ENCODE measurements at regions not wholly inside any gene's neighbourhood (a gene's known extent, or its start where the extent isn't known, plus 50 kb on each side); places are given as distances from the start of the nearest gene placed in this dataset.
"Not testable (repeated sequence)": the region's sequence is repeated elsewhere in the genome, so short reads cannot be mapped to it uniquely, and the experiment has no call there.

DNA sequence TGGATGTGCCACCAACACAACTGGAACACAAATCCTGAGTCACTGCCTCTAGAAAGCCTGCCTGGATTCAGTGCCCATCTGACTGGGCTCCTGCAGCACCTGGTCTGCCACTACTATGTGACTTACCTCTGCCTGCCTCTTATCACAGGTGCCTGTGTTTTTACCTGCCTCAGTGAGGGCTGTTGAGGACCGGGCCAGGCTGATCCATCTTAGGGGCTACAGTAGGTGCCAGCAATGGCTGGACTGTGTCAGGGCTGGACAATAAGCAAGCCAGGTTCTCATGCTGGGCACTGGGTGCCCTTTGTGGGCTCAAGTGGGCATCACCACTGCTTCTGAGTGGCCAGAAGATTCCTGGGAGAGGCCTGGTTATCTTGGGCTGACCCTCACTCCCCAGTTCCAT, 948.6 kb upstream of the TPTE start:
- CTCF ChIA-PET, H3K27ac Mint-ChIP-seq, DNase-seq: not testable (repeated sequence)

DNA sequence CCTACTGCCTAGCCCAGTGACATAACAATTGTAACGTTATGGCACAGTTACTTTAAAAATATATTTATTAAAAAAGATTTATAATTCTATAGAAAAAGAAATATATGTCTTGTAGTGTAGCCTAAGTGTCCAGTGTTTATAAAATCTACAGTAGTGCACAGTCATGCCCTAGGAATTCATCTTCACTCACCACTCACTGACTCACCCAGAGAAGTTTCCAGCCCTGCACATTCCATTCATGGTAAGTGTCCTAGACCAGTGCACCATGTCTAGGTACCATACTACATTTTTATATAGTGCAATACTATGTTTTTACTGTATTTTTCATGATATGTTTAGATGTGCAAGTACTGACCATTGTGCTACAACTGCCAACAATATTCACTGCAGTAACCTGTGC, 947.9 kb upstream of the TPTE start:
- H3K27me3 Mint-ChIP-seq; H3K27ac Mint-ChIP-seq; H3K36me3 Mint-ChIP-seq (ENCODE audit: low read depth); CTCF ChIA-PET; DNase-seq; POLR2A ChIA-PET; ATAC-seq; H3K4me1 Mint-ChIP-seq; H3K9me3 Mint-ChIP-seq (ENCODE audit: low read depth); H3K4me3 Mint-ChIP-seq; intact Hi-C loops (cut with DNase I, micrococcal nuclease): not testable (repeated sequence)

More for the DNA sequence above, 948.6 kb upstream of the TPTE start:
- ATAC-seq; POLR2A ChIA-PET; H3K4me1 Mint-ChIP-seq; H3K9me3 Mint-ChIP-seq (ENCODE audit: low read depth); H3K4me3 Mint-ChIP-seq; intact Hi-C loops (cut with DNase I, micrococcal nuclease); H3K27me3 Mint-ChIP-seq; H3K36me3 Mint-ChIP-seq (ENCODE audit: low read depth): not testable (repeated sequence)

DNA sequence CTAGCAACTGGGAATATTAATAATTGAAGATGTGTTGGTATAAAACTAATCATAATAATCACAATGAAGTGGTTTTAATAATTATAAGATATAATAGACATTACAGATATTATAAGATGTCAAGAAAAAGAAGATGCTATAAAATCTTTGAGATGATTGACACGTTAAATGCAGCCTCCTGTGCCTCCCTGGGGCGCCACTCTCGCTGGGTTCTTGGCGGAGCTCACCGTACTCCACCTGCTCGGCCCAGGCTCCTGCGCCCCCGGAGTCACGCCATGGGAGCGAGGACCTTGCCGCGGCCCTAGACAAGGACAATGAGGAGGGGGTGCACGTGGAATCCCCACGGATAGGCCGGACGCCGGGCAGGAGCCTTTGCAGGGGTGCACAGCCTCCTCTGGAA, 942.1 kb upstream of the TPTE start:
- intact Hi-C loops (cut with DNase I, micrococcal nuclease); H3K27ac Mint-ChIP-seq; ATAC-seq; CTCF ChIA-PET; H3K9me3 Mint-ChIP-seq (ENCODE audit: low read depth); H3K36me3 Mint-ChIP-seq (ENCODE audit: low read depth); DNase-seq; H3K4me3 Mint-ChIP-seq; POLR2A ChIA-PET; H3K27me3 Mint-ChIP-seq; H3K4me1 Mint-ChIP-seq: not testable (repeated sequence)

DNA sequence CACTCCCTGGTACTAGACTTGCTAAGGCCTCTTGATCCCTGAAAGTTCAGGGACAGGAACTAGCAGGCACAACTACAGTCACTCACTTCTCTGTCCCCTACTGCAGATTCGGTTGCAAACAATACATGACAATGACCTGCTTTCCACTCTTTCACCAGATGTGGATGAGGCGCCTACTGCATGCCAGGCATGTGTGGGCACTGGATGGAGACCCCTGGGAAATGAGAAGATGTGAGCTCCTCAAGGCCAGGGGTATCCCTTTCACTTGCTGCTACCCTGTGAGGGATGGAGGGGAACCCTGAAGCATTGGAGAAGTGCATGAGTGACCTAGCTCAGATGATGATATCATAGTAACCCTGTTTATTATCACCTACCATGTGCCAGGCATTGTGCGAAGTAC, 933.4 kb upstream of the TPTE start:
- POLR2A ChIA-PET; H3K27ac Mint-ChIP-seq; H3K4me3 Mint-ChIP-seq; ATAC-seq; CTCF ChIA-PET; H3K4me1 Mint-ChIP-seq; H3K27me3 Mint-ChIP-seq; H3K9me3 Mint-ChIP-seq (ENCODE audit: low read depth); intact Hi-C loops (cut with DNase I, micrococcal nuclease); H3K36me3 Mint-ChIP-seq (ENCODE audit: low read depth); DNase-seq: not testable (repeated sequence)

DNA sequence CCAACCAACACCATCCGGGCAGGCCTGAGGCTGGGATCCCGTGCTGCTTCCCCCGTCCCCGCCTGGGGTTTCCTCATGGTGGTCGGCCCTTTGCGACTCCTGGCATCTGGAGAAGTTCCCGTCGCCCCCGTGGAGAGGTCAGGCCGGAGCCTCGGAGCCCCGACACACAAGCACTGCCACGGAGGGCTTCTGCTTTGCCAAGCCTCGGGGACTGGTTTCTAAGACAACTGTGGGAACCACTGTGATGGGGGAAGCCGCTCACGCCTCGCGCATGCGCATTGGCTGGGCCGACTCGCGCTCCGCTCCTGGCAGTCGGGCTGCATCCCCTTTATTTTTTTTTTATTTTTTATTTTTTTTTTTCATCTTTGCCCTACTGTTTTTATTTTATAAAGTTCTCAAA, 928.8 kb upstream of the TPTE start:
- H3K36me3 Mint-ChIP-seq (ENCODE audit: low read depth); POLR2A ChIA-PET; H3K4me1 Mint-ChIP-seq; H3K27me3 Mint-ChIP-seq; H3K9me3 Mint-ChIP-seq (ENCODE audit: low read depth); CTCF ChIA-PET; H3K27ac Mint-ChIP-seq; intact Hi-C loops (cut with DNase I, micrococcal nuclease); H3K4me3 Mint-ChIP-seq; DNase-seq; ATAC-seq: not testable (repeated sequence)

DNA sequence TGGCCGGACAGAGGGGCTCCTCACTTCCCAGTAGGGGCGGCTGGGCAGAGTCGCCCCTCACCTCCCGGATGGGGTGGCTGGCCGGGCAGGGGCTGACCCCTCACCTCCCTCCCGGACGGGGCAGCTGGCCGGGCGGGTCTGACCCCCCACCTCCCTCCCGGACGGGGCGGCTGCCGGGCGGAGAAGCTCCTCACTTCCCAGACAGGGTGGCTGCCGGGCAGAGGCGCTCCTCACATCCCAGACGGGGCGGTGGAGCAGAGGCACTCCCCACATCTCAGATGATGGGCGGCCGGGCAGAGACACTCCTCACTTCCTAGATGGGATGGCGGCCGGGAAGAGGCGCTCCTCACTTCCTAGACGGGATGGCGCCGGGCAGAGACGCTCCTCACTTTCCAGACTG, 927.7 kb upstream of the TPTE start:
- CTCF ChIA-PET; H3K36me3 Mint-ChIP-seq (ENCODE audit: low read depth); DNase-seq; H3K9me3 Mint-ChIP-seq (ENCODE audit: low read depth); H3K27me3 Mint-ChIP-seq; POLR2A ChIA-PET; H3K4me3 Mint-ChIP-seq; H3K27ac Mint-ChIP-seq; ATAC-seq; H3K4me1 Mint-ChIP-seq; intact Hi-C loops (cut with DNase I, micrococcal nuclease): not testable (repeated sequence)

DNA sequence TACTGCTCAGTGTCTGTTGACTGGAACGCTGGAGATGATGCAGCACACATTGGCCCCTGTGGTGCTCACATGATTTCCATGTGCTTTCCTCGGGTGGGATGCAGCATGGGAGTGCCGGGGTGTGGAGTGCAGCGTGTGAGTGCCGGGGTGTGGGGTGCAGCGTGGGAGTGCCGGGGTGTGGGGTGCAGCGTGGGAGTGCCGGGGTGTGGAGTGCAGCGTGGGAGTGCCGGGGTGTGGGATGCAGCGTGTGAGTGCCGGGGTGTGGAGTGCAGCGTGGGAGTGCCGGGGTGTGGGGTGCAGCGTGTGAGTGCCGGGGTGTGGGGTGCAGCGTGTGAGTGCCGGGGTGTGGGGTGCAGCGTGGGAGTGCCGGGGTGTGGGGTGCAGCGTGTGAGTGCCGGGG, 907.4 kb upstream of the TPTE start:
- H3K4me3 Mint-ChIP-seq; H3K9me3 Mint-ChIP-seq (ENCODE audit: low read depth); CTCF ChIA-PET; H3K27ac Mint-ChIP-seq; H3K36me3 Mint-ChIP-seq (ENCODE audit: low read depth); intact Hi-C loops (cut with DNase I, micrococcal nuclease); H3K27me3 Mint-ChIP-seq; H3K4me1 Mint-ChIP-seq; POLR2A ChIA-PET; DNase-seq; ATAC-seq: not testable (repeated sequence)

DNA sequence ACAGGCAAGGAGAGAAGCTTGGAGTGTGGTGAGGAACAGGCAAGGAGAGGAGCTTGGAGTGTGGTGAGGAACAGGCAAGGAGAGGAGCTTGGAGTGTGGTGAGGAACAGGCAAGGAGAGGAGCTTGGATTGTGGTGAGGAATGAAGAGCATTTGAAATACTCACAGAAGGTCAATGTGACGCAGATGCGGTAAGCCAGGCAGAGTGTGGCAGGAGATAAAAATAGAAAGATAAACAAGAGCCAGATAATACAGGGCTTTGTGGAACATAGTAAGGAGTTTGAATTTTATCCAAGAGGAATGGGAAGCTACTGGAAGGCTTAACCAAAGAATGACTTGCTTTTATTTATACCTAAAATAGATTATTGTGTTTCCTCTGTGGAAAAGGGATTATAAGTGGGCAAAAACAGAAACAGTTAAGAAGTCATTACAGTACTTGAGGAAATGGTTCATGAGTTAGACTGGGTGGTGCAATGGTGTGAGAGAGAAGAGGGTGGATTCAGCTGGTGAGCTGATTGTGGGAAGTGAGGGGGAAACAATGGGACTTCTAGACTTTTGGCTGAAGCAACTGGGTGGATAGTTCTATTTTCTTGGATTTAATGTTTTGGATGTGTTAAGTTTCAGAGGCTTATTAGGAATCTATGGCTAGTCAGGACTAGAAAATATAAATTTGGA, 900.1 kb upstream of the TPTE start:
- CTCF ChIA-PET; DNase-seq; H3K27ac Mint-ChIP-seq; H3K27me3 Mint-ChIP-seq; H3K4me3 Mint-ChIP-seq; H3K4me1 Mint-ChIP-seq; H3K9me3 Mint-ChIP-seq (ENCODE audit: low read depth); intact Hi-C loops (cut with DNase I, micrococcal nuclease); ATAC-seq; H3K36me3 Mint-ChIP-seq (ENCODE audit: low read depth); POLR2A ChIA-PET: not testable (repeated sequence)

DNA sequence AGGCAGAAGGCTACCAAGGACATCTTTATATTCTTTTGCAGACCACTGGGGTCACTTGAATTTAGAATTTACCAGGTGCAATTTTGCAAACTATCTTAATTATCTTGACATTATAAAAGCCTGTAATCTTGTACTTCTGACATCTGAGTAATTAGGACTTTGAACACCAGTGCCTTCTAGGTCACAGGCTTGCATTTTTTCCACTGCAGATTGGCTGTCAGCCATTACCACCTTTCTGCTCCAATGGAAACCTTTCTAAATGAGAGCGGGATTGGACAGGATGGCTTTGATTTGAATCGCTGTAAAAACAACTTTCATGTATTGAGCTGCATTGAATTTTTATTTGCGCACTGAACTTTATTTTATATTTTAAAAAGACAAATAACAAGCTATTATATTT, 893.3 kb upstream of the TPTE start:
- CTCF ChIA-PET; H3K36me3 Mint-ChIP-seq (ENCODE audit: low read depth); H3K9me3 Mint-ChIP-seq (ENCODE audit: low read depth); intact Hi-C loops (cut with DNase I, micrococcal nuclease); H3K4me1 Mint-ChIP-seq; ATAC-seq; H3K27ac Mint-ChIP-seq; H3K27me3 Mint-ChIP-seq; DNase-seq; POLR2A ChIA-PET; H3K4me3 Mint-ChIP-seq: not testable (repeated sequence)

DNA sequence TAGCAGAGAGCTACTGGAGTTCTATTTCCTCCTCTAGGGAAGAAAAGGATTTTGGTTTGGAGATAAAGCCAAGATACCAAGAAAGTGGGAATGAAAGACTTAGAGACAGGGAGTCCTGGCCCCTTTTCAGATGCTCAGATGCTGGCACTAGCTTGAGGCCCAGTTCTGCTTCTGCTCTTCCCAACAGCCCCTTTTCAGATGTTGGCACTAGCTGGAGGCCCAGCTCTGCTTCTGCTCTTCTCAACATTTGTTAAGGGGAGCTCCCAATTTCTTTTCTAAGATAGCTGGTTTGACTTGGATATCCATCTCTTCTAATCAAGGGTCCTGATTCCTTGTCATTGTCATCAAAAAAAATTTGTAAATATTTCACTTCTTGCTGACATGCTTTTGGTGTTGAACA, 874.0 kb upstream of the TPTE start:
- H3K4me3 Mint-ChIP-seq; CTCF ChIA-PET; DNase-seq; H3K4me1 Mint-ChIP-seq; H3K36me3 Mint-ChIP-seq (ENCODE audit: low read depth); POLR2A ChIA-PET; ATAC-seq; intact Hi-C loops (cut with DNase I, micrococcal nuclease); H3K27ac Mint-ChIP-seq; H3K27me3 Mint-ChIP-seq: not testable (repeated sequence)
- peaks cover 11% of the 10 kb centered on the region for H3K9me3 Mint-ChIP-seq (ENCODE audit: low read depth)

DNA sequence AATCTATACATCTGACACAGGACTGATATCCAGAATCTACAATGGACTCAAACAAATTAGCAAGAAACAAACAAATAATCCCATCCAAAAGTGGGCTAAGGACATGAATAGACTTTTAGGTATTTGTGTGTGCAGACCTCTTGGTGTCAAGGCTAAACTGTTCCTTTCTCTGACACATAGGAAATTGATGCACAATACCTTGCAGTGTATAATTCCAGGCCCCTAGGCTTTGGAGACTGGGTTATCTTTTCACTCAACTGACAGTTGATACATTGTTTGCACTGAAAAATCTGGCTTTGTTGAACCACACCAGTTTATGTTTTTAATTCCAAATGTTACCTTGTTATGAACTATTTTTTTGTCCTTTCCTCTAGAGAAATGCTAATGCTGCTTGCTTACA, 873.1 kb upstream of the TPTE start:
- ATAC-seq; DNase-seq; H3K27ac Mint-ChIP-seq; POLR2A ChIA-PET; H3K36me3 Mint-ChIP-seq (ENCODE audit: low read depth); CTCF ChIA-PET; H3K4me1 Mint-ChIP-seq; H3K4me3 Mint-ChIP-seq; intact Hi-C loops (cut with DNase I, micrococcal nuclease); H3K27me3 Mint-ChIP-seq: not testable (repeated sequence)
- peaks cover 11% of the 10 kb centered on the region for H3K9me3 Mint-ChIP-seq (ENCODE audit: low read depth)

DNA sequence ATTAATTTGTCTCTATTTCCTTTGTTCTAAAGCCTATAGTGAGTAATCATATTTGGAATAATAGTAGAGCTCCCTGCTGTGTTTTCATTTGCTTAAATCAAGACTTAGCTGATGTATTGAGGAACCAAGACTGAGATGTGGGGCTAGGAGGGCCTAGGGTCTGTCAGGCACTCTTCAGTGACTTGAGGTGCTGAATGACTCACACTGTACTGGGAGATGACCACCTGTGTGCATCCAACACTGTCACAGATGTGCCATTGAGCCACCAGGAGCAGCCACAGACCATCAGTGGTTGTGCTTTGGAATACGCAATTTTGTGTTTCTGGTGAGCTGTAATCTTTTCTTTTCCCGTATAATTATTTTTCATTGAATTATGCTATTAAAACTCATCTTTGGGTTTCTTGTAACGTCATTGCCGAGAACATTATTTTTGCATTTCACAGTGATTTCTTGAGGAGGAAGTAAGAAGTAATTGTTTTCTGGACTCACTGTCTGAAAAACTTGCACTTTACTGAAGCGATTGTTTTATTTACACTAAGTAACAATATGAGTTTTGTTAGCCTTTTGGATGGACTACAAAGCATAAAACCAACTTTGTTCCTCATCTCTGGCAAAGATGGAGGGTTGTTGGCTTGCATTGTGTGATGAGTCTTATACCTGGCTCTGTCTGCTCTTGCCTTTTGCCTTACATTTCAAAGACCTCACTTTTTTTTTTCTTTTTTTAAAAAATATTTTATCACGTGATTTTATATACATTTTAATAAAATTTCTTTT, 872.2 kb upstream of the TPTE start:
- H3K27ac Mint-ChIP-seq; H3K4me1 Mint-ChIP-seq; ATAC-seq; H3K4me3 Mint-ChIP-seq; POLR2A ChIA-PET; H3K27me3 Mint-ChIP-seq; DNase-seq; H3K36me3 Mint-ChIP-seq (ENCODE audit: low read depth); CTCF ChIA-PET; intact Hi-C loops (cut with DNase I, micrococcal nuclease): not testable (repeated sequence)
- peaks cover 11% of the 10 kb centered on the region for H3K9me3 Mint-ChIP-seq (ENCODE audit: low read depth)

All from activated CD4-positive, alpha-beta T cell treated with anti-CD3 and anti-CD28 coated beads for 36 hours (primary cell).